GM21360 (cell line): ENCODE measurements at regions not wholly inside any gene's neighbourhood (a gene's known extent, or its start where the extent isn't known, plus 50 kb on each side); places are given as distances from the start of the nearest gene placed in this dataset.
"Not testable (repeated sequence)": the region's sequence is repeated elsewhere in the genome, so short reads cannot be mapped to it uniquely, and the experiment has no call there.

Experiments
- ATAC-seq: cut with Tn5 transposase; IDR thresholded peaks from one replicate; pipeline ENCODE4 v1.9.1; 2021; ENCODE audit warnings: mild to moderate bottlenecking, moderate library complexity; ENCODE audit not compliant: unreplicated experiment

DNA sequence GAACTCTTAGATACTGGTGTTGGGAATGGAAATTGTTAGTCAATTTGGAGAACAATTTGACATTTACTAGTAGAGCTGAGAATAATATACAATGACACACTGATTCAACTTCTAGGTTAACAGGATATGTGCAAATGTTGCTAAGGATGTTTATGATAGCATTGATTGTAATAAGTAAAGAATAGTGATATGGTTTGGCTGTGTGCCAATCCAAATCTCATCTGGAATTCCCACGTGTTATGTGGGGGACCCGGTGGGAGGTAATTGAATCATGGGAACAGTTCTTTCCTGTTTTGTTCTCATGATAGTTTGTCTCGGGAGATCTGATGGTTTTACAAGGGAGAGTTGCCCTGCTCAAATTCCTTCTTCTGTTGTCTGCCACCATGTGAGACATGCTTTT lies 302.4 kb upstream of the TMPRSS15 start:
- no peak for ATAC-seq

DNA sequence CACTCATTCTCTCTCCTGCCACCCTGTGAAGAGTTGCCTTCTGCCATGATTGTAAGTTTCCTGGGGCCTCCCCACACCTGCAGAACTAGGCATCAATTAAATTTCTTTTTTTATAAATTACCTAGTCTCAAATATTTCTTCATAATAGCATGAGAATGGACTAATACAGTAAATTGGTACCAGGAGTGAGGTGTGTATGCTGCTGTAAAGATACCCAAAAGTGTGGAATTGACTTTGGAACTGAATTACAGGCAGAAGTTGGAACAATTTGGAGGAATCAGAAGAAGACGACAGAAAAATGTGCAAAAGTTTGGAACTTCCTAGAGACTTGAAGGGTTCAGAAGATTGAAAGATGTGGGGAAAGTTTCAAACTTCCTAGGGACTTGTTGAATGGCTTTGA lies 308.1 kb upstream of the TMPRSS15 start:
- ATAC-seq: no peak

DNA sequence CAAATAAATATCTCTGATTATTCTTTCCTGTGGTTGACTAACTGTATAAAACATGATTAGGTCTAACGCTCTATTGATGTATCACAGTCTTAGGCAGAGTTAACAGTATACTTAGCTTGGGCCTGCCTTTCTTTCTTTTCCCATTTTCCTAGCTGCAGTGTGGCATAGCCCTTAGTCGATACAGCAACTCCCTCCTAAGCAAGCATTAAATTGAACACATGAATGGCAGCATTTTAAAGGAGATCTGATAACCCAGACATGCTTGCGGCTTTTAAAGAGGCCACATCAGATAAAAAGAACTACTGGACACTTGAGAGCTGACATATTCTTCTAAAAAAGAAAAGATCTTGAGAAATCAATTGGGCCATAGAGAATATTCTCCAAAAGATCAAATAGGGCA lies 312.0 kb upstream of the TMPRSS15 start:
- no peak for ATAC-seq

DNA sequence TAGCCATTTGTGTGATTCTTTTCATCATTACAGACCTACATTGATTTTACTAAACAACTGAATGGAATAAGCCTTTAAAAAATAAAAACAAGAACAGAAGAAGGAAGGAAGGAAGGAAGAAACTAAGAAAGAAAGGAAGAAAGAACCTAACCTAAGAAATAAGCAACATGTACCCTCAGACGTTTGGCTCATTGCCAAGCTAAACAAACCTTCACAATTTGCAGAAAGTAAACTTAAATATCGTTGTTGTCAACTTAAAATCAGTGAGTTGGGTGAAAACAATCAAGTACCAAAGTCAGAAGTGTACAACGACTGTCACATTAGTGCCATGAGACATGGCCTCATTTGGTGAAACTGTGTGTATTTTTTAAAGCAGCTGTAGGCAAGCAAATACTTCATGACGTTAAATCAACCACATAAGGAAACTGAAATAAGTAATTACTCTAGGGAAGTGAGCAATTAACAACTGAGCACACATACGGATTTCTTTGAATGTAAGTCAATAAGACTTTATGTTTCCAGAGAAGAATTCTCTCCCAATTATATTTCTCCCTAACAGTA lies 313.1 kb upstream of the TMPRSS15 start:
- ATAC-seq: no peak

DNA sequence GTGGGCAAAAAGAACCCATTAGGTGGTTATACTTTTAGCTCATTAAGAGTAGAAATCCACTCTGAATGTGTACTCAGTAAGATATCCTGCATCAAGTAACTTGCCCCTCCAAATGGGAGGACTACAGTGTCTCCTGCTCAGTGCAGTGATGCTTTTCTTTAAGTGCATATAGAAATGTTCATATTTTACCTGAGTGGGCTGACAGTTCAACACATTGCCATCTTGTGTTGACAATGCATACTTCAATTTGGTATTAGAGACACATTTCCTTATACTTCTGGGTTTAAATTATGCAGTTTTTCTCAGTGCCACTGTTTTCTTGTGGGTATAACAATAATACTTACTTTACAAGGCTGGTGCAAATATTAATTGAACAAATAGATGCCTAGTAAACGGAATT lies 318.6 kb upstream of the TMPRSS15 start:
- ATAC-seq: no peak

DNA sequence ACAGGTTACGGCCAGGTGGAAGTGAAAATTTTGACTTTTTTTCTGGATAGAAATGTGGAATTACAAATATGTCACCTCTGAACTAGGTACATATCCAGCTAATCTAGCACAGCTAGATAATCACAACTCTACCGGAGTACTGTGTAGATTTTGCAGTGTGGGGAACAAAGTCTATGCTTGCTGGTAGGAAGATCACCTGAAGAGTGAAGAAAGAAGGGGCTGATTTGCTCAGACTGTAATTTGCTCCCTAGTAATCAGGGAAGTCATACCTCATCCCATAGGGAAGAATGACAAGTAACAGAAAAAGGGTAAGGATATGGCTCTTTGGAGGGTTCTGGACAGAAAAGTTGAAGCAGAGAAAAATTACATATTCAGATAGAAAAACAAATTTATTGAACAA lies 319.6 kb upstream of the TMPRSS15 start:
- no peak for ATAC-seq

DNA sequence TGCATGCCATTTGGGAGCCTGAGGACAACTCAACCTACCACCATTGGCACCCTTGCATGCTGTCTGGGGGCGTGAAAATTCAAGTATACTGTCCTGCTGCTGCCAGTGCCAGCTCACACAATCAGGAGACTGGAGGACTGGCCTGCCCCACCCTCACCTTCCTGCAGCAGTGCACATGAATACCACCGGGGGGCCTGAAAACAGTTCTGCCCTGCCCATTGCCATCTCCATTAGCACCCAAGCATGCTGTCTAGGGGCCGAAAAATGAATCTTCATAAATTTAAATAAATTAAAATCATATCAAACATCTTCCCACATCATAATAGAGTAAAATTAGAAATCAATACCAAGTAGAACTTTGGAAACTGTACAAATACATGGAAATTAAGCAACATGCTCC lies 322.1 kb upstream of the TMPRSS15 start:
- ATAC-seq: no peak

DNA sequence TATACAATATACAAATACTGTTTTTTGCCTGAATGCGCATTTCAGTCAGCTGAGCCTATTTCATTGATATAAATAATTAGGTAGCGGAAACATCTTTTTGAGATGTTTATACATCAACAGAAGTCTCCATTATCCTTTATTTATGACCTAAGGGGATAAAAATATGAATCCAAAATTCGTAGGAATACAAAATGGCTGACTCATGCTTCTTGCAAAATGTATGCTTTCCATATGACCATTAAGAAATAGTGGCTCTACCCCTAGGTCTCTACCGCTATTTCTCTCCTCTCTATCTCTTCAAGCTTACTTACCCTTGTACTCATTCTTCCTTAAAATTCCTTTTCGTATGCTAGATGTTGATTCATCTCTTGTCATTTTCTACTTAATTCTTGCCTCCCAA lies 338.4 kb upstream of the TMPRSS15 start:
- ATAC-seq: no peak

DNA sequence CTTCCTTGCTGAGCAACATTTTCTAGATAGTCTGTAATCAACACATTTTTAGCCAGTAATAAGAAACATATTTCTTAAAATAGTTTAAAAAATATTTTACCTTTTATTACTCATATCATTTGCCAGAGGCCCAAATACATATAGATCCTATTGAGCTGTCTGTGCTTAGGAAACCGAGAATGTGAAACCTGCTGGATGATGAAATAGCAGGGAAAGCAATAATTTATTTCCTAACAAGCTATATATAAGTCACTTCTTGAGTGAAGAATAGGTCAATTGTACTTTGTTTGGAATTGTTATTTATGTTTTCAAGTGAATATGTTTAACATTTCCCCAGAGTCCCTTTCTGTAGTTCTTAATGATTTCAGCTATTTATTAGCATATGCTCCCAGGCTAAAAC lies 339.9 kb upstream of the TMPRSS15 start:
- no peak for ATAC-seq

DNA sequence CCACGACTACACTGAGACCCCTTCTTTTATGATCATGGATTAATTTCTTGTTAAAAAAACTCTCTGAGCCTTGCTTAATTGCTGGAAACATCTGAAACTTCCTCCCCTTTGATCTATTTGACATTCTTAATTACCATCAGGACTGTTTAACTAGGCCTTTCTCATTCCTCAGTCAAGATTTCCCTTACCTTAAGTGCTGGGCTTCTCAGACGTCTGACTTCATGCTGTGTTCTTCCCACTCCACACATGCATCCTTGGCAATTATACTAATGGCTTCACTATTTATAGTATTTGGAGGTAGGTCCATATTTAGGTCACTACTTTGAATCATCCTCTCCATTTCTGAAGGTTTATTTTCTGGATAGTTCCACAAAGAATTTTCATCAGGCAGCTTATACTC lies 341.3 kb upstream of the TMPRSS15 start:
- no peak for ATAC-seq

DNA sequence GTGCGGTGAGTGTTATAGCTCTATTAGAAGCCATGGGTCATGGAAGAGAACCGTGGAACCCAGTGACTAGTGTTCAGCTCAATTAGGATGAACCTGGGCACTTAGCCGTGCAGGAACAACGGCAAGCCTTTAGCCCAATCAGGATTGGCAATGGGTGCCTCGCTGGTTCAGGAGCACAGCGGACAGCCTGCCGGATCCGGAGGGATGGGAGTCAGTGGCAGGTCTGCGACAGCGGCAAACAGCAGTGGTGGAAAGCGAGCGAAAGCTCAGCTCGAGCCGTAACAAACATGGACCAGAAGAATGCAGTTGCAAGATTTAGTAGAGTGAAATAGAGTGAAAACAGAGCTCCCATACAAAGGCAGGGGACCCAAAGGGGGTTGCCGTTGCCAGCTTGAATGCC lies 349.3 kb upstream of the TMPRSS15 start:
- ATAC-seq: not testable (repeated sequence)

DNA sequence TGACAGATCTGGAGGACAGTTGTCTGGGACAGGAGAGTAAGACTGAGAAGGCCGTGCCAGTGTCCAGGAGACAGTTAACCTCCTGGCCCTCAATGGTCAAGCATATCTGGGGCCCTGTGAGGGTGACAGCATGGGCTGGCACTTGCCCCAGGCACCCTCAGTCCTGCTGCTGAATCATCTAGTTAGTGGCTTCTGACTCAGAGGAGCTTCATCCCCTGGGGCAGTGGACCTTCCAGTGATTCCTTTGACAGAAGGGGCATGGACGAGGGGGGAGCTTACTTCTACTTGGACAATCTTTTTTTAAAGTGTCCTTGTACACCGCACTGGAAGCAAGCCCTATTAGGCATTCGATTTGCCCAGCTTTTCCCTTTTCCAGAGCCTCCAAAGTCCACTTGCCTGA lies 352.7 kb upstream of the TMPRSS15 start:
- not testable (repeated sequence) for ATAC-seq

DNA sequence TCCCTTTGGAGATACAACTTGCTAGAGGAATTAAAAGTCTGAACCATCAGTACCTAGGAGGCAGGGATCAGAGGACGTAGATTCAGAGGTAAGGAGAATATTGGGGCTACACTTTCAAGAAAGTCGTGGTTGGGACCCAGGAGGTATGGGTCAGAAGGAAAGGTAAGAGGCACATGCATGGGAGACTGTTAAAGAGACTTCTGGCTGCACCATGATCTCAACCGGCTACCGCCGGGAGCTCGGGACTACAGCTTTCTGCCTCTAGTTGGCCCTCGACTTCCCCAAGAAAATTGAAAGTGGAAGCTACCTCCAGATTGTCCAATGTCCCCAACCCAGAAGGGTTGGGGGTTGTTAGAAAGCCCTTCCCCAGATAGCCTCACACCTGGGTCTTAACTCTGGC lies 355.7 kb upstream of the TMPRSS15 start:
- ATAC-seq: no peak

DNA sequence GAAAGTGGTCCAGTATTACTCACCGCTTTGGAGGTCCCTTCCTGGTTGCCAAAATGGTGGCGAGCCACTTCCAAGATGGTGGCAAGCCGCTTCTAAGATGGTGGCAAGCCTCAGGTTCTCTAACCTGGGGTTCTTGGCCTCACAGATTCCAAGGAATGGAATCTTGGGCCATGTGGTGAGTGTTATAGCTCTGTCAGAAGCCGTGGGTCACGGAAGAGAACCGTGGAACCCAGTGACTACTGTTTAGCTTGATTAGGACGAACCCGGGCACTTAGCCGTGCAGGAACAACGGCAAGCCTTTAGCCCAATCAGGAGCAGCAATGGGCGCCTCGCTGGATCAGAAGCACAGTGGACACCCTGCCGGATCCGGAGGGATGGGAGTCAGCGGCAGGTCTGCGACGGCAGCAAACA lies 356.2 kb upstream of the TMPRSS15 start:
- ATAC-seq: no peak

DNA sequence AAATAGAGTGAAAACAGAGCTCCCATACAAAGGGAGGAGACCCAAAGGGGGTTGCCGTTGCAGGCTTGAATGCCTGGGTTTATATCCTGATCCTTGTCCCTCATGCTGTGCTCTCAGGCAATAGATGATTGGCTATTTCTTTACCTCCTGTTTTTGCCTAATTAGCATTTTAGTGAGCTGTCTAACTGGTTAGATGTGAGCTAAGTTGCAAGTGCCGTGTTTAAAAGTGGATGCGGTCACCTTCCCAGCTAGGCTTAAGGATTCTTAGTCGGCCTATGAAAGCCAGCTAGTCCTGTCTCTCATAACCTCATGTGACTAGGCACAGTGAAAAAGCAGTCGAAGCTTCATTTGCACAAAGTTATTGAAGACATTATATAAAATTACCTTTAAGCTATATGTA lies 356.7 kb upstream of the TMPRSS15 start:
- ATAC-seq: no peak

DNA sequence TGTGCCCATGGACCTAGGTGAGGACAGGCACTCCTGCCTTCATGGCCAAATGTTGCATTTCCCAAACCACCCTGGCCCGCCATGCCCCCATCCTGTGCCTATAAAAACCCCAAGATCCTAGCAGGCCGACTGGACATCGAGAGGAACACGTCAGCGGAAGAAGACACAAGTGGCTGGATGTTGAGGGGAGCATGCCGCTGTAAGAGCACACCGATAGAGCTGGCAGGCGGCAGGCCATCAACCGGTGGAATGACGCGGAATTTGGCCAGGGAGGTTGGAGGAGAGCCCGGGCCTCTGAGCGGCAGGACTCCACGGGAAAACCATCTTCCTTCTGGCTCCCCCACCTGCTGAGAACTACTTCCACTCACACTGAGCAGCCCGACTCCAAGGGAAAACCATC lies 361.1 kb upstream of the TMPRSS15 start:
- no peak for ATAC-seq

DNA sequence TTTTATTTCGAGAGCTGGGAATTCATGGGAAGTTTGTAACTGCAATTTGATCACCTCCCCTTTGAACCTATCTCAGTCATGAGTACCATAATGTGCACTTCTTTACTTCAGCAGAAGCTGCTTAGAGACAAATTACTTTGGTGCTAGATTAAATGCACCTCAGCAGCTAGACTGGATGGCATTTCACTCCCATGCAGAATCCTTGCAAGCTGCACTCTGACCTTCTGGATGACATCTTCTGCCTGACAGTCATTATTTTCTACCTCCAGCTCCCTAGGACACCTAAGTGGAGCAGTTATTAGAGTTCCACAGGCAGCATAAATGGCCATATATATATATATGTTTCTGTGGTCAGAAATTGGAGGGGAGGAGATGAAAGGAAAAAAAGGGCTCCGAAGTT lies 366.0 kb upstream of the TMPRSS15 start:
- no peak for ATAC-seq

DNA sequence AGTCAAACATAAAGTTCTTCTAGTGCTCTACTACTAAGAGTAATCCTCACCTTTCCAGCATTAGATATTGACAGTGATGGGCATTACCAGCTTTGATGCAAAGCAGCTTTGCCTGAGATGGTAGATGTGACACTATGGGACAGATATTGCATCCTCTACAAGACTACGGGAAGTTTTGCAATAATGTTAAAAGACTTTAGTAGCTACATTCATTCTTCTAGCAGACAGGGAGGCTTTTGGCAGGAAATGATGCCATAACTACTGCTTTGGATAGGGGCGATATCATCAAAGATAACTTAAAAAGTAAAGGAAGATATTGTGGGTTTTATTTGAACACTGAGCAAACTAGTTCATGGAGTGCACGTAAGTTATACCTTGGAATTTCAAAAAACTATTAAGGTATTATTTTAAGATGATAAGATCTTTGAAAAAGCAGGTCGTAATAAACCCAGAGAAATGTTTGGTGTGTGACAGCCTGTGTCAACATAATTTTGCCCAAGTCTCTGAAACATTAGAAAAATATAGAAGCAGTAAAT lies 368.3 kb upstream of the TMPRSS15 start:
- ATAC-seq: no peak

DNA sequence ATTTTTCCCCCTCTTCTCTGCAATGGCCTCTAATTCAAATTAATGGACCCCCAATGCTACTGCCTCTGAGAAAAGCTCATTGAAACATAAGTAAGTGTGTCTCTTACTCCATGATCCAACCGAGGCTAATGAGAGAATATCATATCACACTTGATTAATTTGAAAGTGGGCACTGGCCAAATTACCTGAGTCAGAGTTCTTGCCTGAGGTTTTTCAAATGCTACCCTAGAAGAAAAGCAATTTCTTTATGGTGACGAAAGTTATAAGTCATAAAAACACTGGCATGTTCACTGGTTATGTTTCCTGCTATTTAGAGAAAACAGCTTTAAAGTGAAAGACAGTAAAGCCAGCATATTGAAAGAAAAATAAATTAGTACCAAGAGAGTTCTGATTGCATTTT lies 368.8 kb upstream of the TMPRSS15 start:
- no peak for ATAC-seq

DNA sequence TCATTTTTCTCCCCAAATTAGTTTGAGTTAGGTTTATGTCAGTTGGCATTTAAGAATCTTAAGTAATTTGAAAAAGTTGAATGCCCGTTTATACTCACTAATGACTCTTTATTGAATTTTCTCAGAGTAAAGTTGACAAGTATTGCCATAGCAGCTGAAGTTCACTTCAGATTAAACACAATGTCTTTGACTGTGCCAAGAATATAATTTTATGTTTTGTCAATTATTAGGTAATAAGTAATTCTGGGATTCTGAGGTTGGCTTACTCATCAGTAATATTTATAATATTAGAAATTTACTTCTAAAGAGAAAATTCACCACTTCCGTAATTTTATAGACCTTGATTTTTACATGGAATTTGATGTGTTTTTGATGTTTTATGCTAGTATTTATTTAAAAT lies 369.3 kb upstream of the TMPRSS15 start:
- no peak for ATAC-seq

DNA sequence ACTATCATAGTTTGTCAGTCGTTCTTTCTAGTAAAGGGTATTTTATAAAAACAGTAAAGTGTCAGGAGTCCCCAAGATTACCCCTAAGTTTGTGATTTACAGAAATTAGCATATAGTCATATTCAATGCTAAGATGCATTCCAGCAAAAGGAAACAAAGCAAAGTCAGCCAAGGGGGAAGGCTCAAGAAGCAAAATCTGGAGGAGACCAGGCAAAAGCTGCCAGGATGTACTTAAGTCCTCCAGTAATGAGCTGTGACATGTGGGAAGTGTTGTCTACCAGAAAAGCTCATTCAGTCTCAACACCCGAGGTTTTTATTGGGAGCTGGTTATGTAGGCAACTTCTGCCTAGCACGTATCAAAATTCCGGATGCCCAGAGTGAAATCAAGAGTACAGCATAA lies 373.4 kb upstream of the TMPRSS15 start:
- ATAC-seq: no peak

DNA sequence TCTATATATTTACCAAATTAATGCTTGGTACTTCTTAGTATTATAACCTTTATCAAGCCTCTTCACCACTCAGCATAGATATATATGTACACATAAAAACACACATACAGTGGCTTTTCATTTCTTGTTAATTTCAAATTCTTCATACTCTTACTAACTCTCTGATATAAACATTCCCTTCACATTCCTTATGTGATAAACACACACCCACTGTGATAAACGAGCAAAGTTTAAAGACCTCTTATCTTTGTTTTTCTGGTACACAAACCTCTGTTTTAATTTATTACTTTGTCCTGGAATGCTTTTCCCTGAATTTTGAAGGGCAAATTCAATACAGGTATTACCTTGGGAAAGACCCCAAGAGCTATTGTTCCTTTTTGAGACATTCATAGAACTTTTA lies 379.1 kb upstream of the TMPRSS15 start:
- ATAC-seq: no peak

DNA sequence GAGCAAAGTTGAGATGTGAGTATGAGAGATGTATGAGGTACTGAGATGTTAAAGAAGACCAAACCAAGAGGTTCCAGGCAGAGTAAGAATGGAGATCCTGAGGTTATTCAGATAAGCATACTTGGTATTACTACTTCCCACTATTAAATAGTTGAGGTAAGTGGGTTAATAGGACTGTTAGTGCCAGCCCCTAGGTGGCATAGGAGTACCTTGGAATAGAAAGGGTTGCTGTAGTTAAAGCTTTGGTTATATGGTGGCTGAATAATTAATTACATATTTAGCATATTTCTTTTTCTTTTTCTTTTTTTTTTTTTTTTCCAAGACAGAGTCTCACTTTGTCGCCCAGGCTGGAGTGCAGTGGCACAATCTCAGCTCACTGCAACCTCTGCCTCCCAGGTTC lies 397.9 kb upstream of the TMPRSS15 start:
- ATAC-seq: no peak
